Thymus (tissue), 11 donors: ENCODE measurements at regions not wholly inside any gene's neighbourhood (a gene's known extent, or its start where the extent isn't known, plus 50 kb on each side); places are given as distances from the start of the nearest gene placed in this dataset.
"Not testable (repeated sequence)": the region's sequence is repeated elsewhere in the genome, so short reads cannot be mapped to it uniquely, and the experiment has no call there.

Experiments
- DNase-seq, 9 donors: peaks; one replicate each; pipeline ENCODE4 v3.0.0-alpha.2; 2013; ENCODE audit warnings: low spot score in 9 of 9, low read depth in 6 of 9, missing footprints in 1 of 9
- H3K27ac ChIP-seq, 2 donors: one replicate each; pipeline ENCODE4 v1.5.1; 2013; ENCODE audit warnings: control low read depth in 1 of 2, low read depth in 1 of 2, low read length in 1 of 2, mild to moderate bottlenecking in 1 of 2, moderate library complexity in 1 of 2
- H3K27me3 ChIP-seq, 2 donors: one replicate each; pipeline ENCODE4 v1.5.1; 2013; ENCODE audit warnings: low read length in 1 of 2; ENCODE audit not compliant: control insufficient read depth in 2 of 2, insufficient read depth in 1 of 2
- H3K36me3 ChIP-seq, 2 donors: one replicate each; pipeline ENCODE4 v1.5.1; 2013; ENCODE audit warnings: low read length in 1 of 2, mild to moderate bottlenecking in 1 of 2, moderate library complexity in 1 of 2; ENCODE audit not compliant: control insufficient read depth in 2 of 2, insufficient read depth in 2 of 2
- H3K4me1 ChIP-seq, 2 donors: one replicate each; pipeline ENCODE4 v1.5.1; 2013; ENCODE audit warnings: low read length in 2 of 2; ENCODE audit not compliant: control insufficient read depth in 2 of 2, insufficient read depth in 2 of 2
- H3K4me3 ChIP-seq, 2 donors: one replicate each; pipeline ENCODE4 v1.5.1; 2013; ENCODE audit warnings: low read length in 2 of 2, control low read depth in 1 of 2, mild to moderate bottlenecking in 1 of 2
- H3K9me3 ChIP-seq, 2 donors: one replicate each; pipeline ENCODE4 v1.5.1; 2013; ENCODE audit warnings: low read length in 1 of 2, mild to moderate bottlenecking in 1 of 2; ENCODE audit not compliant: control insufficient read depth in 2 of 2, insufficient read depth in 1 of 2
- WGBS: extraction: QIAGEN DNeasy Blood & Tissue Kit; methylation state at CpG from one replicate; pipeline ENCODE4 v1.1.7; 2013; 5-methylcytosine and 5-hydroxymethylcytosine counted together
- donor health status: healthy.

DNA sequence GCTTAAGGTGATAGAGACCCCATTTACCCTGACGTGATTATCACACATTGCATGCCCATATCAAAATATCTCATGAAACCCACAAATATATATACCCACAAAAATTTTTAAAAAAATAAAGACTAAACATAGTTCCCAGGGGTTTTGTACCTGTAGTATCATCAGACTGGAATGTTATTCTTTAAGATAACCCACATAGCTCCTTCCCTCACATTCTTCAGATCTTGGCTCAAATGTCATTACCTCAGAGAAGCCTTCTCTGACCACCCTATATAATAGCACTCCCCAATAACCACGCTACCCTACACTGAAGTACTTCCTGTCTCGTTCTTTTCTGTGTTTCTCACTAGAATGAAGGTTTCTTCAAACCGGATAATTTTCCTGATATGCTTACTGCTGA, 138.3 kb upstream of the SNX7 start:
- WGBS: 89% methylated on average over 4 of the region's 4 CpGs
- no peaks in the 10 kb centered on the region for H3K4me1 ChIP-seq
- no peak overlapping the region for H3K27ac ChIP-seq
- no peaks in the 10 kb centered on the region for H3K9me3 ChIP-seq
- H3K36me3 ChIP-seq: no peaks in the 10 kb centered on the region
- no peaks in the 10 kb centered on the region for H3K27me3 ChIP-seq
- no peak overlapping the region for H3K4me3 ChIP-seq
- DNase-seq: no peak

DNA sequence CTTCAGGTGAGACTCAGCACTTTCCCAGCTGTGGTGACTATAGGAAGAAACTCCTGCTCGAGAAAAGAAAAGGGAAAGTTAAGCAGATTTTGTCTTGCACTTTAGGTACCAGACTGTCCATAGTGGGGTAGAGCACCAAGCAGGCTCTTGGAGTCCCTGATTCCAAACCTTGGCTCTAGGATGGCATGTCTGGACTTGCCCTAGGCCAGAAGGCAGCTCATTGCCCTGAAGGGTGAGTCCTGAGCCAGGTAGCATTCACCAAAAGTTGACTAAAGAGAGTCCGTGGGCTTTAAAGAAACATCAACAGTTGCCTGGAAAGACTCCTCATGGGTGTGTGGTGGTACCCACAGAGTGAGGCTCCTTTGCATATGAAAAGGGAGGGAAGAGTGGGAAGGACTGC, 145.2 kb upstream of the SNX7 start:
- H3K9me3 ChIP-seq: no peaks in the 10 kb centered on the region
- no peak overlapping the region for H3K4me3 ChIP-seq
- no peaks in the 10 kb centered on the region for H3K4me1 ChIP-seq
- H3K27ac ChIP-seq: no peak overlapping the region
- no peaks in the 10 kb centered on the region for H3K27me3 ChIP-seq
- DNase-seq: no peak
- no peaks in the 10 kb centered on the region for H3K36me3 ChIP-seq
- 87% methylated on average over 2 of the region's 2 CpGs for WGBS

DNA sequence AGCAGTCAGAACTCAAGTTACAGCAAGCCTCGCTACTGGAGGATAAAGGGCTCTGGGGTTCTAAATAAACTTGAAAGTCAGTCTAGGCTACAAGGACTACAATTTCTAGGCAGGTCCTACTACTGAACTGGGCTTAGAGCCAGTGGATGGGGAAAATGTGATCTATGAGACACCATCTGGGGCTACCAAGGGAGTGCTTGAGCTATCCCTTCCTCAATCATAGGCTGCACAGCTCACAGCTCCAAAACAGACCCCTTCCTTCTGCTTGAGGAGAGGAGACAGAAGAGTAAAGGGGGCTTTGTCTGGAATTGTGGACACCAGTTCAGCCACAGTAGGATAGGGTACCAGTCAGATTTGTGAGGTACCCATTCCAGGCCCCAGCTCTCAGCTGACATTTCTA, 145.8 kb upstream of the SNX7 start:
- Histone ChIP-seq H3K27me3 (no peaks in the 10 kb centered on the region), H3K9me3 (no peaks in the 10 kb centered on the region), H3K36me3 (no peaks in the 10 kb centered on the region), H3K4me3 (no peak overlapping the region), H3K4me1 (no peaks in the 10 kb centered on the region), H3K27ac (no peak overlapping the region)
- 94% methylated on average over 1 of the region's 1 CpG for WGBS
- DNase-seq: no peak

DNA sequence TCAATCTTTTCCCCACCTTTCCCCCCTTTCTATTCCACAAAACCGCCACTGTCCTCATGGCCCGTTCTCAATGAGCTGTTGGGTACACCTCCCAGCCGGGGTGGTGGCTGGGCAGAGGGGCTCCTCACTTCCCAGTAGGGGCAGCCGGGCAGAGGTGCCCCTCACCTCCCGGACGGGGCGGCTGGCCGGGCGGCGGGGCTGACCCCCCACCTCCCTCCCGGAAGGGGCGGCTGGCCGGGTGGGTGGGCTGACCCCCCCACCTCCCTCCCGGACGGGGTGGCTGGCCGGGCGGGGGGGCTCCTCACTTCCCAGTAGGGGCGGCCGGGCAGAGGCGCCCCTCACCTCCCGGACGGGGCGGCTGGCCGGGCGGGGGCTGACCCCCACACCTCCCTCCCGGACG, 149.3 kb upstream of the SNX7 start:
- not testable (repeated sequence) for H3K9me3 ChIP-seq, H3K27me3 ChIP-seq, H3K27ac ChIP-seq, H3K4me3 ChIP-seq, H3K36me3 ChIP-seq, H3K4me1 ChIP-seq, DNase-seq
- WGBS: 96% methylated on average over 25 of the region's 27 CpGs

DNA sequence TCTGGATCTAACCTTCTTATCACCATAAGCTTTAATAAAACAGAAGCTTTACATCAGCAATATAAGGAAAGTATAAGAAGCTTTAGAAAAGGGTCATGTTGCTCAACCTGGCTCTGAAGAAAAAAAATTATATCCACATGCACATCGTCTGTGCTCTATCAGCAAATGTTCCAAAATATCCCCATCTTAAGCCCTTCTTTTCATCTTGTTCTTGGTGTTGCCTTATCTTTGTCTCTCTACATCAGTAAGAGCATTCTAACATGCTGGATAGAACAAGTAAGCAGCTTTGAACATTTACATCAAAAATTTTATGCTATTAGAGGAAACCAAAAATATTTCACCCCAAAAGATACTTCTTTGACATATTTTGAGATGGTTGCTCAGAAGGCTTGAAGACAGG, 157.8 kb upstream of the SNX7 start:
- Histone ChIP-seq H3K27ac (no peak overlapping the region), H3K9me3 (no peaks in the 10 kb centered on the region), H3K27me3 (no peaks in the 10 kb centered on the region), H3K4me3 (no peak overlapping the region), H3K4me1 (no peaks in the 10 kb centered on the region), H3K36me3 (no peaks in the 10 kb centered on the region)
- 77% methylated on average over 1 of the region's 1 CpG for WGBS
- no peak for DNase-seq

DNA sequence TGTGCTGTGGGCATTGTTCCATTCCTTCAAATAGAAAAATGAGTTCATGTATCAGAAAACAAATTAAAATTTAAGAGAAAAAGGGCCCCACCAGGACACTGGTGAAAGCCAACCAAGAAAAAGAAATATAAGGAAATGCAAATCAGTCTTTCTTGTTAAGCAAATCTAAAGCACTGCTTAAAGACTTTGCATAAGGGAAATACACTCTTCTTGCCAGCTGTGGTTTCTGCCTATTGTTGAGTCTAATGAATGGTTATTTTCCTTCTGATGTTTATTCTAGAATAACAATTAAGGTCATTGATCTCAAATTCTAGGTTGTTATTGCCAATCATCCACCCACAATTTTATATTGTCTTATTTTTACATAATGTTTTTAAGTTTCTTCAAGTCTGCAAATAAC, 158.6 kb upstream of the SNX7 start:
- Histone ChIP-seq H3K27ac (no peak overlapping the region), H3K4me1 (no peaks in the 10 kb centered on the region), H3K4me3 (no peak overlapping the region), H3K27me3 (no peaks in the 10 kb centered on the region), H3K9me3 (no peaks in the 10 kb centered on the region), H3K36me3 (no peaks in the 10 kb centered on the region)
- DNase-seq: no peak

DNA sequence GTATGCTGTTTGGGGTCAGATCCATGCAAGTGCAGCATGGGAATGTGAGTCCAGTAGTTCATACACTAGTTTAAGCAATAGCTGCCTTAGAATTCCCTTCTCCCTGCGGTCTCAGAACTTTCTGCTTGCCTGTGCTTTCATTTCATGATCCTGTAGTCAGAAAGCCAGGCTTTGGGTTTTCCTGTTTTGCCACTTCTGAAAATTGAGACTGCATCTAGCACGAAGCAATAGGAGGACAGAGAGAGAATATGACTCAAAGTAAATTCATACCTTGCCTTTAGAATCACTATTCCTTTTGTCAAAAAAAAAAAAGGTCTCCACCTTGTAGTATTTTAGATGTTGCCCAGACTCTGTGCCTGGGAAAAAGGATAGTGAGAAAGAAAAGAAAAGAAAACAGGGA, 161.2 kb upstream of the SNX7 start:
- Histone ChIP-seq H3K36me3 (no peaks in the 10 kb centered on the region), H3K27ac (no peak overlapping the region), H3K4me3 (no peak overlapping the region), H3K4me1 (no peaks in the 10 kb centered on the region), H3K27me3 (no peaks in the 10 kb centered on the region), H3K9me3 (no peaks in the 10 kb centered on the region)
- DNase-seq: no peak
- WGBS: 88% methylated on average over 2 of the region's 2 CpGs

DNA sequence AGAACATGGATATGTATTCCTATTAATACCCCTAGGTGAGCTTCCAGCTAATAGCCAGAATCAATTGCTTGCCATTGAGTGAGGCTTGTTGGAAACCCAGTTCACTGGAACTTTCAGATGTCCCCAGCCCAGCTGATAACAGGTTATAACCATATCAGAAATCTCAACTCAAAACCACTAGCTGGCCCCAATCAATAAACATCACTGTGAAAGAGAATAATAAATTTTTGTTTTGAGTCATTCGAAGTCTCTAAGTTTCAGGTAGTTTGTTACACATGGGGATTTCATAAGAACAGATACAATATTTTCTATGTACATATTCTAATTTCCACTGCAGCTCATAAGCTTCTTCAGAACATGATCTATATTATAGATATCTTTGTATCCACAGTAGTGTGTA, 162.9 kb upstream of the SNX7 start:
- DNase-seq: no peak
- Histone ChIP-seq H3K4me3 (no peak overlapping the region), H3K36me3 (no peaks in the 10 kb centered on the region), H3K27me3 (no peaks in the 10 kb centered on the region), H3K4me1 (no peaks in the 10 kb centered on the region), H3K9me3 (no peaks in the 10 kb centered on the region), H3K27ac (no peak overlapping the region)
- 97% methylated on average over 1 of the region's 1 CpG for WGBS

DNA sequence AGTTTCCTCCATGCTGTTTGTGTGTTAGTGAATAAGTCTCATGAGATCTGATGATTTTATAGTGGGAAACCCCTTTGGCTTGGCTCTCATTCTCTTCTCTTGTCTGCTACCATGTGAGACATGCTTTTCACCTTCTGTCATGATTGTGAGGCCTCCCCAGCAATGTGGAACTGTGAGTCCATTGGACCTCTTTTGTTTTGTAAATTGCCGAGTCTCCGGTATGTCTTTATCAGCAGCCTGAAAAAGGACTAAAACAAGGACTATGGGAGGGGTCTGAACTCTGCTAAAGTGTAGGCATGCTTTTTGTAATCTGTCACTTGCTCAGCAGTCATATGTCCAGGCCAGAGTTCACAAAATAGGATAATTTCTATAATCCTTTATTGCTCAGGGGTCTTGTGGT, 164.0 kb upstream of the SNX7 start:
- no peak overlapping the region for H3K27ac ChIP-seq
- H3K4me1 ChIP-seq: no peaks in the 10 kb centered on the region
- H3K9me3 ChIP-seq: no peaks in the 10 kb centered on the region
- no peaks in the 10 kb centered on the region for H3K36me3 ChIP-seq
- 97% methylated on average over 2 of the region's 2 CpGs for WGBS
- H3K4me3 ChIP-seq: no peak overlapping the region
- no peaks in the 10 kb centered on the region for H3K27me3 ChIP-seq
- DNase-seq: no peak

DNA sequence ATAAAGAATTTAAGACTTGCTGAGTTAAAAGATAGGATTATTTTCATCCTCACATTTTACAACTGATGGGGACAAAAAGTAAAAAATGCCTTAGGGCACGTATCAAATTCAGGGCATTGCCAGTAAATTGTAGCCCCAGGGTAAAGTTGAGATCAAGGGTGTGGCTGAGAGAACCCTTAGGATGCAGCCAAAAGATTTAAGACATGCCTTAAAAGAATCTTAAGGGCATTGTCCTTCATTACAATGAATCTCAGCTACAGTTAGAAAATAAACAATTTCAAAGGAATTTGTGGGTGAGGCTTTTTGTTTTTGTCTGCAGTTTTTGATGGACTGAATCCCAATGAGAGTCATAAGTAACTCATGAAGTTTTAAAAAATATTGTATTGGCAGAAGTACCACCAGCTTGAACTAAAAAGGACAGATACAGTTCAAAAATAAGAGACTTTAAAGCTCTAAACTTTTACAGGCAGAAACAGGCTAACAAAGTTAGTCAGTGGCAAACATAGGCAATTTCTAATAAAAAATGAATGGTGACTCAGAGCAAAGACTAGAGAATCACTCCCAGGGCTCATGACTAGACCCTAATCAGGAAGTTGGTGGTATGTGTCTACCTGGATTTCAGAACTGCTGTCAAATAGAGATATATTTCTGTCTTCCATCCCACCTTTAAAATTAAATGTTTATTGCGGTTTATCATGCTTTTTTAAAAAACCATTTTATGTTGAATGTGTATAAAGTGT, 165.1 kb upstream of the SNX7 start:
- WGBS: 94% methylated on average over 2 of the region's 2 CpGs
- Histone ChIP-seq H3K4me3 (no peak overlapping the region), H3K36me3 (no peaks in the 10 kb centered on the region), H3K27me3 (no peaks in the 10 kb centered on the region), H3K4me1 (no peaks in the 10 kb centered on the region), H3K27ac (no peak overlapping the region), H3K9me3 (no peaks in the 10 kb centered on the region)
- no peak for DNase-seq
